ENCODE measurements at regions not wholly inside any gene's neighbourhood (a gene's known extent, or its start where the extent isn't known, plus 50 kb on each side); places are given as distances from the start of the nearest gene placed in this dataset.

DNA sequence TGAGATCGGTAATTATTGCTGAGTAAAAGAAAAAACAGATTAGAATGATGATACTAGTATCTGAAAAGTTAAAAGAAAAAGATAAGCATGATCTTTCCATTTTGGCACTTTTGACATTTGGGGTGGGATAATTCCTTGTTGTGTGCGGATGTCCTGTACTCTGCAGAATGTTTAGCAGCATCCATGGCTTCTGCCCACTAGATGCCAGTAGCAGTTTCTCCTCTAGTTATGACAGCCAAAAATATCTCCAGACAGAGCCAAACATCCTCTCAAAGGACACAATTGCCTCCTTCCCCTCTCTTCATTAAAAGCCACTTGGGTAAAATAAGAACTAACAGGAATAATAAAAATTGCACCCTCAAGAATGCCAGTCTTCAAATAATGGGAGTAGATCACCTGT is 468.8 kb upstream of the GRM7 start:
- TF ChIP-seq POLR2A (IDR thresholded peaks at IDR 0.05) (no peak), CTCF (IDR thresholded peaks at IDR 0.05) (no peak), POLR2AphosphoS5 (IDR thresholded peaks at IDR 0.05) (no peak)

All from prostate gland (tissue), 2 donors.